D341Med (cell line): ENCODE measurements at regions not wholly inside any gene's neighbourhood (a gene's known extent, or its start where the extent isn't known, plus 50 kb on each side); places are given as distances from the start of the nearest gene placed in this dataset.

Experiments used
- DNase-seq: peaks from one replicate; pipeline ENCODE4 v3.0.0; 2012; ENCODE audit warnings: low spot score

DNA sequence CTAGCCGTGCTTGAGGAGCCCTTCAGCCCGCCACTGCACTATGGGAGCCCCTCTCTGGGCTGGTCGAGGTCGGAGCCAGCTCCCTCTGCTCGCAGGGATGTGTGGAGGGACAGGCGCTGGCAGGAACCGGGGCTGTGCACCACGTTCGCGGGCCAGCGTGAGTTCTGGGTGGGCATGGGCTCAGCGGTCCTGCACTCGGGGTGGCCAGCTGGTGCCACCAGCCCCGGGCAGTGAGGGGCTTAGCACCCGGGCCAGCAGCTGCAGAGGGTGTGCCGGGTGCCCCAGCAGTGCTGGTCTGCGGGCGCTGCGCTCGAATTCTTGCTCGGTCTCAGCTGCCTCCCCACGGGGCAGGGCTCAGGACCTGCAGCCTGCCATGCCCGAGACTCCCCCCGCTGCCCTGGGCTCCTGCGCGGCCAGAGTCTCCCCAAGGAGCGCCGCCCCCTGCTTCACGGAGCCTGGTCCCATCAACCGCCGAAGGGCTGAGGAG lies 90.8 kb upstream of the NRG3 start:
- DNase-seq: no peak

GRCh38 chr10:81792729-81793128 lies 82.3 kb upstream of the NRG3 start:
- DNase-seq: no peak

DNA sequence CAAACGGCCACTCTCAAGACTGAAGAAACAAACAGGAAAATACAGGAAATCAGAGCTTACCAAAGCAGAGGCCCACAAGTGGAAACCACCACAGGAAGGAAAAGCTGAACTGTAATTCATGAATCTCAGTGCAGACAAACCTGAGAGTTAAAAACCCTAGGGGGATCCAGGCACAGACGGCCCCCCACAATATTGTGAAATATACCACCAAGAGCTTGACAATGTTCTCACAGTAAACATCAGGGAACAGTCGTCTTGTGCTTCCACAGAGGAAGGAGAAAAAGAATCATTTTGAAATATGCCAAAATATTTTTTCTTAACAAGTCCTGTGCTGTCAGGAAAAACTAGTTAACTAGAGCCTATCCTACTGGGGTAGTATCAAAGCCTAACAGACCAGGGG lies 68.2 kb upstream of the NRG3 start:
- DNase-seq: no peak

- no peak for DNase-seq
Measured at GRCh38 chr10:81814842-81815241, 60.2 kb upstream of the NRG3 start.

DNA sequence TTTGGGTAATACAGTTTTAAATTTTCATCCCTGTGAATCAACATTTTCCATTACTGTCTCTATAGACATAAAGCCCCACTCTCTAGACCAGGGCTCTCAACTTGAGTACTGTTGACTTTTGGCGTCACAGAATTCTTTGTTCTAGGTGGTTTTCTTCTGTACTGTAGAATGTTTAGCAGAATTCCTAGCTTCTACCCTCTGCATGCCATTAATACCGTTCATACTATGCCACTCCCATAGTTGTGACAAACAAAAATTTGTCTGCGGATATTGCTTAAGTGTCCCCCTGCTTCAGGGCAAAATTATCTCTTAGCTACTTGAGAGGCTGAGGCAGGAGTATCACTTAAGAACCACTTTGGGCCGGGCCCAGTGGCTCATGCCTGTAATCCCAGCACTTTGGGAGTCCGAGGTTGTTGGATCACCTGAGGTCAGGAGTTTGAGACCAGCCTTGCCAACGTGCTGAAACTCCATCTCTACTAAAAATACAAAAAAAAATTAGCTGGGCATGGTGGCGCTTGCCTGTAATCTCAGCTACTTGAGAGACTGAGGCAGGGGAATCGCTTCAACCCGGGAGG lies 57.3 kb upstream of the NRG3 start:
- DNase-seq: no peak

GRCh38 chr10:81820418-81820817 lies 54.6 kb upstream of the NRG3 start:
- peak; percentile 56 for DNase-seq
